HTERT RPE-1 (cell line): ENCODE measurements at regions not wholly inside any gene's neighbourhood (a gene's known extent, or its start where the extent isn't known, plus 50 kb on each side); places are given as distances from the start of the nearest gene placed in this dataset.
"Not testable (repeated sequence)": the region's sequence is repeated elsewhere in the genome, so short reads cannot be mapped to it uniquely, and the experiment has no call there.

Experiments used
- in situ Hi-C: fragments of 300-500 bp; cut with MboI; formaldehyde crosslinking; loops from 4 replicates; pipeline ENCODE4 v1.14.3; 2020; ENCODE audit warnings: low sequenced_read_pairs

DNA sequence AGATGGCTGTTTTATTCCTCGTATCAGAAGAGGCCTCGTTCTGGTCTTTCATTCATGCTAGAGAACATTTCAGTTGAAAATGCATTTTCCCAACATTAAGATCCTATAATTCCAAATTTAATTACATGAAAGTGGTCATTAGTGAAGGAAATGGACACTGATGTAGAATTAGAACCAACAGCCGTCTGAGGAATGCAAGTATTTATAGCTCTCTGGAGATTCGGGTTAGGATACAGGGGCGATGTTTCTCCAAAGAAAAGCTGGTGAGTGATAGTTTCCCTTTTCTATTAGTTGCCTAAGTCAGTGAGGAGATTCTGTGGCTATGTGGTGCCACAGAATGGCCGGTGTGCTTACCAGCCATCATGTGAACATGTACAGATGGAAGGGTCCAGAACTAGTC lies 109.0 kb upstream of the IL12A start:
- in situ Hi-C loops = no loop called here

DNA sequence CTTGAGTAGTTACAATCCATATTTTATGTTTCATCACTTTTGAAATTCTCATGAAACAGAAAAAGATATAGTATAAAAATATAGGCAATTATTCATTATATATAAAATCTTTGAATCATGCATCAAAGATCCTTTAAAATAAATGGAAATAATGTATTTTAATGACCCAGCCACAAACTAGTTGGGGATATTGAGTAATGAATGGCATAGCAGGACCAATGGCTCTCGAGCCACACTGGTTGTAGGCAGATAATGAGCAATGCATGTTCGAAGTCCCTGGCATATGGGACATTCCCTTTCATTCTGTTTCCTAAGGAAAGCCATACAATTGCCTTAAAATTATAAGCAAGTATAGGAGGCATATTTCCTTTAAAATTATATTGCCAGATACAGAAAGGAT lies 107.4 kb upstream of the IL12A start:
- in situ Hi-C loops = no loop called here

DNA sequence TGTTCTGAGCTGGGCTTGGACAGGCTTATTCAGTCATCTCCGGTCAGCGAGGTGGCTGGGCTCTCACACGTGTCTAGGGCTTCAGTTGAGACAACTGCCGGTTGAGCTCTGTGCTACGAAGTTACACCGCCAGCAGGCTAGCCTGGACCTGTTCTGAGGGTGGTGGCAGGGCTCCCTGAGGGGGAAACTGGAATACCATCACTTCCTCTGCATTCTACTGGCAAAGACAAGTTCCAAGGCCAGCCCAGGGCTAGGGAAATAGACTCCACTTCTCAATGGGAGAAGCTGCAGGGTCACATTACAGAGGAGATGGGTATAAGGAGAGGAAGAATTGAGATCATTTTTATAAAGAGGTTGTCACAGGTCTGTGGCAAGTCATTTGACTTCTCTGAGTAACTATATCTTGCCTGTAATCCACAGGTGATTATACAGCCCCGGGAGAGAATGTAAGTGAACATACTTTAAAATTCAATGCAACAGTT lies 106.8 kb upstream of the IL12A start:
- in situ Hi-C loops = no loop called here

DNA sequence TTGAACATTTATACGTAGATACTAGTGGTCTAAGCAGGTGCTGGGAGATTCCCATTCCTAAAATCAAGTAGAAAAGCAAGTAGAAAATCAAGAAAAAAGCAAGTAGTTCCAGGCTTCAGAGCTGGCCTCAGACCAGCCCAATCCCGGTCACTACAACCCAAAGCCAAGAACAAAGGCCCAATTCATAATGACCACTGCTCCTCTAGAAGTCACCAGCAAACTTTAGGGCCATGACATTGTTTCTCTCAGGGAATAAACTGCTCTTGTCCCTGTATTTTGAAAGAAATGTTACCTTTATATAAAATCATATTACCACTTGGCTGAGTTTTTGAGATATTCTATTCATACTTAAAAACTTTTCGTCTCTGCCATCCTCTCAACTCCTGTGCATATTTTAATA lies 106.3 kb upstream of the IL12A start:
- in situ Hi-C loops = no loop called here

DNA sequence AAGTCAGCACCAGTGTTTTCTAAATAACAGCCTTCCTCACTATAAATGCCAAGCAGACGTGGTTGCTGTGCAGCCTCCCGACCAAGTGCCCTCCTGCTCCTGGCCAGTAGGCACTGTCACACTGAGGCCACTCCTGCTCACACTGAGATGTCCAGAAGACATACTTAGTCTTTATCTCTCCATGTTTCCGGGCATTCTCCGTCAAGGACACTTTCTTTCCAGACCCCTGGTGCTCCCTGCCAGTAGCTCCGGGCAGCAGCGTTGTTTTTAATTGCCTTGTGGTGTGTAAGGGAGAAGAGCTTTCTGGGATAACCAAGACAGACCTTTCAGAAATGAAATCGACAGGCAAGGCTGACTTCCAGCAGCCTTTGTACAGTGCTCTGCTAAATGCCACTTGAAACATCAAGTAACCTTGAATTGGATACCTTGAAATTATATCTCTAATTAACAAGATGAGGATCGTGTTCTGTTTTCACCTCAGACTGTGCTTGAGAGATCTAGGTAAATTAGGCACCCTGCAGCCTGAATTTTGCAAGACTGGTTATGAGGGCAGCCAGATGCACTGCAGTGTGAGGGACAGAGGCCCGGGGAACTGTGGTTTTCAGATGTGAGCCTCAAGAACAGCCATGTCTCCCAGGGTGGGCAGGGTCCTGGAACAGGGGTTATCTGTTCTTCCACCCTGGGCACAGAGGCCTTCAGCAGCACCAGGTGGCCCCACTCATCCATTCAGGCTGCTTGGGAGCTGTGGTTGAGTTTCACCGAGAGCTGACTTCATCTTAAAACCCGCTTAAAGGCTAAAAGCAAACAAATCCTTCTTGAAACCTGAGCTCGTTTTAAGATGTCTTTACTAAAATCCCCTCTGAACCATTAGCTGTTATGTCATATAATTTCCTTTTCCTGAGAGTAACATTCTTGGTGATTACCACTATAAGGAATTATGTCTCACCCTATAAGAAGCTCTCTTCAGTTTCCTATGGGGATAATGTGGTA lies 105.5 kb upstream of the IL12A start:
- in situ Hi-C loops = no loop called here

DNA sequence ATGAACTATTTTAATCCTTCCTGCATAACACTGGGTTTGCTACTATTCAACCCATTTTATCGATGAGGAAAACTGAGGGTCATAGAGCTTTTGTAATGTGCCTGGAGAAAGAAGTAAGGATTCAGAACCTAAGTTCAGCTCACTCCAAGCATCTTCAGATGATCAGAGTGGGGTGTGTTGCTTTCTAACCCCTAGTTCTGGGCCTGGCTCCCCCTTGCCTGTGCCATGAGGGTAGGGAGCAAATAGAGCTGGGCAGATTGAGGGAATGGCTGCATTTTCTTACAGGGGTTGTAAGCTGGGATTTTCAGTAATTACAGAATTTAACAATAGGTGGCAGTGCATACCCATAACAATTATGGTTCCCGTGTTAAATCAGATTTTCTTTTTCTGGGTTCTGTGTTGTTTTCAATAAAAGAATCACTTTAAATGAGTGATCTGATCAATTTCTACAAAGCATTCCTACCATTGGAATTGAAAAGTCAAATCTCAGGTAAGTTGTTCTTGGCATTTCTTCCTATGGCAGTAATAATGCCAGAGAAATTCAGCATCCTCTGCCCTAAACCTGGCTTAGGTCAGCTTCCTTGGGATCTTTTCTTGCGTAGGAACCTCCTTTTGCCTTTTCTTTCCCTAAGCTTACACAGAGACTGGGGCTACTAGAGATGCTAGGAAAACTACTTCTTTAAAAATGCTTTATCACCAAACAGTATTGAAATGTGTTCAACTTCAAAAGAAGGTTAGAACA lies 103.8 kb upstream of the IL12A start:
- in situ Hi-C loops = no loop called here

DNA sequence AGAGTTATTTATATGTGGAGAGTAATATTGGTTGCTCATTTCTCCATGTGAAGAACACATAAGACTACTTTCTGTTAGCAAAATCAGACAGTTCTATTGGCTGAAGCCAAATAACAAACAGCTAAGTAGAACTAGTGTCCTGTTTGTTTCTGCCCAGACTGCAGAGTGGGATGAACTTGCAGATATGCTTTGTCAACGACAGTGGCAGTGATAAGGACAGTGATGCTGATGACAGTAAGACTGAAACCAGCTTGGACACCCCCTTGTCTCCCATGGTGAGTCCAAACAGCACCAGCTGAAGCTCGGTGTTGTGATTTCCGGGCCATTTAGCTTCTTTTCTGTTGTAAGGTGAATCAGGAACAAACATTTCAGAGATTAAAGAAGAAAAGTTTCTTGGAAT lies 102.6 kb upstream of the IL12A start:
- in situ Hi-C loops = no loop called here

DNA sequence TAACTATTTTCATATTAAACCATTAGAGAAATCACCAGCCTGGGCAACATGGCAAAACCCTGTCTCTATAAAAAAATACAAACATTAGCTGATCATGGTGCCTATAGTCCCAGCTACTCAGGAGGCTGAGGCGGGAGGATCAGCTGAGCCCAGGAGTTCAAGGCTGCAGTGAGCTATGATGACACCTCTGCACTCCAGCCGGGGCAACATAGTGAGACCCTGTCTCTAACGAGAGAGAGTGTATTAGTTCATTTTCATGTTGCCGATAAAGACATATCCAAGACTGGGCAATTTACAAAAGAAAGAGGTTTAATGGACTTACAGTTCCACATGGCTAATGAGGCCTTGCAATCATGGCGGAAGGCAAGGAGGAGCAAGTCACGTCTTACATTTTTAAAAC lies 102.1 kb upstream of the IL12A start:
- in situ Hi-C loops = not testable (repeated sequence)

DNA sequence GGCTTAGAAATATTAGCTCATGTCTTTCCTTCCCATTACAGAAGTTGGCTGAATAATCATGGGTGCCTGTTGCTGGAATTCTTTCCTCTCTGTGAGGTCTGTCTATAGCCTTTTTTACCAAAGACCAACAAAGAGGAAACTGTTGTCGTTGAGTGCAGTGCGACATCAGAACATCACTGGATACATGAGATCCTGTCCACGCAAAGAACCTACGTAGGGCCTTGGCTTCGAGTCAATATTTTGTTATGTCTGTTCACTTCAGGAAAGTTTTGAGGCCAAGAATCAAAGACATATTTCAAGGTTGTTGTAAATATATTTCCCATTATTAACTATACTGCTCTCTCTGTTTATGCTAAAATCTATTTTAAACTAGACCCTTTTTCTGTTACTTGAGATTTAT lies 101.5 kb upstream of the IL12A start:
- in situ Hi-C loops = no loop called here

DNA sequence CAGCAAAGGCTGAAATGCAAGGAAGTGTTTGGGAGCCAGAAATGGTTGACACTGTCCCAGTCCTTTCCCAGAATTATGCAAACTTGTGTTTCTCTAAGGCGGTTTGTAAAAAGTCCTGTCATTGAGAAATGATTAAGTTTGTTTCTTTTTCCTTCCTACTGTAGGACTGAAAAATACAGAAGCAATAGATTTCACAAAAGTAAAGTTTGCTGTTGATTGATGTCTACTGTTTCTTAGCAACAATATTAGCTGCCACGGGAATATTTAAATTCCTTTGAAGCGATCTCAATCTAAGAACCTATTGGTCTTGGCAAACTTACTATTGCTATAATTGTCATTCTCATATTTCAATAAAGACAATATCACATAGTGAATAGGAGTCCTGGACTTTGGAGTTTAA lies 100.7 kb upstream of the IL12A start:
- in situ Hi-C loops = no loop called here

DNA sequence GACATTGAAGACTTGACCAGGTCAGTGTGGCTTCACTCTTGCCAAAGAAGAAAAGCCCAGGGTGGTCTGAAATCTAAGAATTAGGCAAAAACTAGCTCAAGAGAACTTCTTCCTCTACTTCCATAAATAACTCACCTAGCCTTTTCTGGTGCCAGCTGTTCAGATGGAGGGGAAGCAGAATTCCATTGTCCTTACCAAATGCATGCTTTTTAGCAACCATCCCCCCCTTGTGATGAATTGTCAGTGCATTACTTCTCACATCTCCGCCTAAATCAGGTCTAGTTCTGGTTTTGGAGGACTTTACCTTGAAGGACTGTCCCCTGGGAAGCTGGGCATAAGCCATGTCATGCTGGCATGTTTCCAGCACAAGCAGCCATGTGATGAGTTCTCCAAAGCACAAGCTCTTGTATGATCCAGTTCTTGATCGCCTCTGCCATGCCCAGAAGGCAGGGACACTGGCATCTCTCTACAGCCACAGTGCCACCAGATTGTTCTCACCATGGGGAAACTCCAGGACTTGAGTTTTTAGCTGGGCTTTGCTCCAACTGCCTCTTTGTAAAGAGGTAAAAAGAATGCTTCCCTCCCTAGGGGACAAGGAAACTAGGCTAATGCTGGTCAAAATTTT lies 96.4 kb upstream of the IL12A start:
- in situ Hi-C loops = no loop called here

DNA sequence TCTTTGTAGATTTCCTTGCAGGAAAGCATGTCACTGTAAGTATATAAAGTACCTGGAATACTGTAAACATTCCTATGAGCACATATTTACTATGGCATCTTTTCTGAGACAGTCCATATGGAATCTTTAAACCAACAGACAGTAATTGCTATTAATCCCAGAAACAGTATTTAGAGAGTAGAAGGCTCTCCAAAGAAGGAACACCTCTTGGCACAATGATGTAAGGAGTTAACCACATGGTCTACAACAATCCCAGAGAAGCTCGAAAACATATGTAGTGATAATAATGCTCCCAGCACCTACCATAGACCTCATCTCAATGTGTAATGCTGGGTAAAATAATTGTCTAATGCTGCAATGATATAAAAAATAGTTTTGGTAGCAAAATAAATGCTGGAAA lies 95.8 kb upstream of the IL12A start:
- in situ Hi-C loops = no loop called here

DNA sequence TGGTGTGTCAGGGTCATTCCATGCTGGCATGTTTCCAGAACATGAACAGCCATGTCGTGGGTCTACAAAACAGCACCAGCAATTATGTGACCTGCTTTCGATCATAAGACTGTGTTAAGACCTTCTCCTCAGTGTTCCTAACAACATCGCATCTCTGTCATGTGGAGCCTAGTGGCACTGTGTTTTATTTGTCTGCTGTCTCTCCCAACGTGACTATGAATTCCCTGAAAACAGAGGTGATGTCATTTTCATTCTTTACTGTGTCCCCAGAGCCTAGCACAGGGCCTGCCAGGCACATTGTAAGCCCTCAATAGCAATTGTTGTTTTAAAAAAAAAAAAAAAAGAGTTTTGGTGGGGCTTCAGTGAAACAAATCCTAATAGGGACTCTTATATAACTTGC lies 94.2 kb upstream of the IL12A start:
- in situ Hi-C loops = no loop called here

DNA sequence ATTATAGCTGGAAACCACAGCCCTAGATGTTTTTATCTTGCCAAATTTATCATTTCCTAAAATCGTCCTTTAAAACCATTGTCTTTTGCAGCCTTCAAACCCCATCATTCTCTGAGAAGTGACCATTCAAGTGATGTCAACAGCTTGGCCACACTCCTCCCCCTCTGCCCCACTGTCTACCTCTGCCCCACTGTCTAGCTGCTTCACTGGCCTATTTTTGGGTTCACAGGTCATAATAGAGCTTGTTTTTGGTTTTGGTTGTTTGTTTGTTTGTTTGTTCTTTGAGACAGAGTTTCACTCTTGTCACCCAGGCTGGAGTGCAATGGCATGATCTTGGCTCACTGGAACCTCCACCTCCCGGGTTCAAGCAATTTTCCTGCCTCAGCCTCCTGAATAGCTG lies 93.2 kb upstream of the IL12A start:
- in situ Hi-C loops = no loop called here

DNA sequence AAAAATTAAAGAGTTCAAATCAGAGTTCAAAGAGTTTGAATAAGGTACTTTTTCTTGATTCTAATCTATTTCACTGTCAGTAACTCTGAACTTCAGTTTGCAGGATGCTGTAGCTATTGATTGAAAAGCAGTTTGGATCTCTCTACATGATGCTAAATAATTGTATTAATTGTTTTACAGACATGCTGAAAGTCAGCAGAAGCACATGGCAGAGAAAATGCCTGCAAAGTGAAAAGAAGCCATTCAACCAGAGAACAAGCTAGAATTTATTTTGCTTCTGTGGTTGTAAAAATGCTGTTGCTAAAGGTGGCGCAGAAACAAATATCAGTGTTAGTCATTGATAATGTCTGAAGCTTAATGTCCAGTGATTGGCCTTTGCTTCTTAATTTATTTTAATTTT lies 92.1 kb upstream of the IL12A start:
- in situ Hi-C loops = no loop called here

DNA sequence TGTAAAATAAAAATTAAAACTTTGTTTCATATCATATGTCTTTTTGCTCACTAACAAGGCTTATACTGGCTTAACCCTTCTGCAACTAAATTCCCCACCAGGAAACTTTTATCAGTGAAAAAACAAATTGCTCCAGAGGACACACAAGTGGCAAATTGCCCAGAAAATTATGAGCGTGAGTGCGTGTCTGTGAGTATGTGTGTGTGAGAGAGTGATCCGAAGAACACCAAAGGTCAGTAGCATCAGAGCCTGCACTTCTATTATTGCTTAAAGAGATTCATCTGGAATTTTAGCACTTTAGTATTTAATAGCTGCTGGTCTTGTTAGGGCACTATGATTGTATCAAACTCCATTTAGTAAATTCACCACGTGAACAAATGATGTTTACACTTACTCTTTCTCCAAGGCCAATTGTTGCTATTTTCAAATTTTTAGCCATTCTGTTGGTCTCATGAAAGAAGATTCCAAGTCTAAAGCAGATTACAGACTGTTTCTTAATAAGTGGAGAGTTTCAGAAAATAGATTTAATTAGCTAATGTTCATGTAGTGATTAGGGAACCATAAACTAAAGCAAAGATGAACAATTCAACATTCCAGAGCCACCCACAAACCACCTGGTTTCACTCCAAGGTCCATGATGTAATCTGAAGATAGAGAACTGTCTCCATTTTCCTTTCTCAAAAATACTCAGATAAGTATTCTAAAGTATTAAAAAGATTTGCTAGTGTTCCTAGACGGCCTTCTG lies 91.1 kb upstream of the IL12A start:
- in situ Hi-C loops = no loop called here

DNA sequence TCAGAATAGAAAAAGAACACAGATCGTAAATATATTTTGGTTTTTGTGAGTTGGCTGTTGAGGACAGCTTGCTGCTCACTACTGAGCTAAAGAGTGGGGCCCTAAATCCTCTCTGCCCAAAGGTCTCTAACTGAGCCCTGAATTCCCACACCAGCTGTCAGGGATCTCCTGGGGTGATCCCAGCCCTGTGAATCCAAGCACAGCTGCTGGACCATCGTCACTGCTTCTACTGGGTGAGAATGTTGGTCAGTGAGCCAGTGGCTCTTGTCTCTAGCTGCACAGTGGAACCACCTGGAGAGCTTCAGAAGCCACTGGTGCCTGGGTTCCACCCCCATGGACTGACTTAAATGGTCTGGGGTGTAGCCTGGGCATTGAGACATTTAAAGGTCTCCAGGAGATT lies 90.5 kb upstream of the IL12A start:
- in situ Hi-C loops = no loop called here

DNA sequence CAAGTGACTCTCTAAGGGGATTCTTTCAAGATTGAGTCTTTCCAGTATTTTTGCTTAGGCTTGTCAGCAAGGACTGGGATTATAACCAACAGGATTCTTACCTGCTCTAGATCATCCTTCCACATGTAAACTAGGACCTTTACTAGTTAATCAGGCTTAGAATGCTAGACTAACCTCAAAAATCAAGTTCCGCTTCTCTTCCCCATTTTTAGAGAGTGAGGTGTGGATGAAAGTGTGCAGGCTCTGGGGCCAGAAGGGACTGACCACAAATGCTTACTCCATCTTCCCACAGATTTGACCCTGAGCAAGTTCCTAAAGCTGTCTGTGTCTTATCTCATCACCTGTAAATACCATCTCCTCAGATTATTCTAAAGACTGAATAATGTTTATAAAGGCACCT lies 89.5 kb upstream of the IL12A start:
- in situ Hi-C loops = no loop called here

DNA sequence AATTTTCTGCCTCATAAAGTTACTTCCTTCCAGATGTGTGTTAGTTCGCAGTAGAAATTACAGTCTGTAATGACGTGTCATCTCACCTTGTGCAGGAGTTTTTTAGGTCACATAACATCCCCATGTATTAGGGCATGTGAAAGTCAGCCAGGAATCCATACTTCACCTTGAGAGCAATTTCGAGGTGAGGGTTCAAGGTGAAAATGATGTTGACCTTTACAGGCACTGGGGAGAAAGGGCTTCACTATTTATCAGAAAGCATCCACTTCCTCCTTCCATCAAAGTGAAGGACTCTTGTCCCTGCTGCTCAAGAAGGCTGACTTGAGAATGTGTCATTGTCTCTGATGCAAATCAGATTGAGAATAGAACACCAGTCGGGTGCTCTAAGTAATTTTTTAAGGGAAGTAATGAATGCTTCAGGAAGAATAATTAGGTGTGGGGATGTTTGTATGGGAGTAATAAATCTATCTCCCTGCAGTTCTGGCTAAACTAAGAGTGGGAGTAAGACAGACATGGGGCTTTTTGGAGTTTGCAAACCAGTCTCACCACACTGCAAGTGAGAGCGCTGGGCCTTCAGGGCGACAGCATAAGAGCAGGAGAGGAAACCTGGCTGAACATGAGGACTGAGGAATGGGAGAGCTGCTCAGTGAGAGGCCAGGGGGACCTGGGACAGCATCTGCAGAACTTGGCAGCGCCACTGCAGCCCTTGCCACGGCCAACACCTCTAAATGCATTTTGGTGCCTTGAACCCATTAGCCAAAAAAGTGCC lies 85.9 kb upstream of the IL12A start:
- in situ Hi-C loops = no loop called here

DNA sequence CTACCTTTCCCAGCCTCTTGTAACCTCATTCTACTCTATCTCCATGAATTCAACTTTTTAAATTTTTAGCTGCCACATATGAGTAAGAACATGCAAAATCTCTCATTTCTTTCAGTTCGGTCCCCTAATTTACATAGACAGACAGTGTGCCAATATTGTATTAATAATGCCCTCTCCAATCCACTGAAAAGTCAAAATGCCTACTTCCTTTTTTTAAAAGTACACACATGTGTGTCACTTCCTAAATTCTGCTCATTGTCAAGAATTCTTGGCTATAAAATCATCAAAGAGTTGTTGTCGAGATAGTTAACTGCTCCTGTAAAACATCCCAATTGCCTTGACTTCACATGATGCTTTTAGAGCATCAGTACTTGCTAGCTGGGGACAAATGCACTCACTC lies 84.2 kb upstream of the IL12A start:
- in situ Hi-C loops = no loop called here
